GM21515 (cell line): ENCODE measurements at regions not wholly inside any gene's neighbourhood (a gene's known extent, or its start where the extent isn't known, plus 50 kb on each side); places are given as distances from the start of the nearest gene placed in this dataset.

ENCODE experiments used
- ATAC-seq: cut with Tn5 transposase; IDR thresholded peaks from one replicate; pipeline ENCODE4 v1.9.1; 2021; ENCODE audit not compliant: unreplicated experiment

- ATAC-seq, result no peak
These were observed 113.1 kb upstream of the SLC45A1 start for GRCh38 chr1:8204826-8205225.

GRCh38 chr1:8203551-8203950 is 114.4 kb upstream of the SLC45A1 start:
- no peak for ATAC-seq

GRCh38 chr1:8203056-8203455 is 114.9 kb upstream of the SLC45A1 start:
- ATAC-seq, result no peak

GRCh38 chr1:8202182-8202905 is 115.6 kb upstream of the SLC45A1 start:
- no peak for ATAC-seq

- ATAC-seq, result no peak
These were observed 116.5 kb upstream of the SLC45A1 start for GRCh38 chr1:8201331-8201861.

- ATAC-seq, result no peak
These were observed 117.4 kb upstream of the SLC45A1 start for GRCh38 chr1:8200317-8201115.

GRCh38 chr1:8198522-8198921 is 119.4 kb upstream of the SLC45A1 start:
- no peak for ATAC-seq

- ATAC-seq, result no peak
These were observed 120.2 kb upstream of the SLC45A1 start for GRCh38 chr1:8197493-8198282.

- ATAC-seq, result no peak
These were observed 123.3 kb upstream of the SLC45A1 start for GRCh38 chr1:8194481-8195227.

GRCh38 chr1:8193840-8194406 is 124.0 kb upstream of the SLC45A1 start:
- ATAC-seq, result no peak

- no peak for ATAC-seq
These were observed 126.4 kb upstream of the SLC45A1 start for GRCh38 chr1:8191474-8191873.

- no peak for ATAC-seq
These were observed 127.9 kb upstream of the SLC45A1 start for GRCh38 chr1:8189931-8190483.

- no peak for ATAC-seq
These were observed 132.5 kb upstream of the SLC45A1 start for GRCh38 chr1:8185400-8185799.

GRCh38 chr1:8184301-8184700 is 133.6 kb upstream of the SLC45A1 start:
- no peak for ATAC-seq

GRCh38 chr1:8182034-8182761 is 135.7 kb upstream of the SLC45A1 start:
- ATAC-seq, result no peak

GRCh38 chr1:8179132-8179793 is 138.7 kb upstream of the SLC45A1 start:
- no peak for ATAC-seq

- ATAC-seq, result no peak
These were observed 141.6 kb upstream of the SLC45A1 start for GRCh38 chr1:8176279-8176678.

- no peak for ATAC-seq
These were observed 143.1 kb upstream of the SLC45A1 start for GRCh38 chr1:8174807-8175206.
